ENCODE measurements at regions not wholly inside any gene's neighbourhood (a gene's known extent, or its start where the extent isn't known, plus 50 kb on each side); places are given as distances from the start of the nearest gene placed in this dataset.

- Mint-ChIP-seq H3K4me1 (no peaks in the 10 kb centered on the region), H3K27ac (no peak overlapping the region), H3K27me3 (peaks cover 5% of the 10 kb centered on the region), H3K4me3 (no peak overlapping the region), H3K9me3 (peaks cover 0 to 8% (median 0%) of the 10 kb centered on the region in 7 donors), H3K36me3 (no peaks in the 10 kb centered on the region)
- no peaks in the 10 kb centered on the region for H3K4me1 ChIP-seq (ENCODE audit: control insufficient read depth, insufficient read depth, low read length, poor library complexity, severe bottlenecking)
- H3K36me3 ChIP-seq (ENCODE audit: control insufficient read depth, insufficient read depth, low read length): no peaks in the 10 kb centered on the region
- H3K27me3 ChIP-seq (ENCODE audit: control insufficient read depth, insufficient read depth, low read length): no peaks in the 10 kb centered on the region
- no peaks in the 10 kb centered on the region for H3K9me3 ChIP-seq (ENCODE audit: control insufficient read depth in 2 of 2, low read length in 2 of 2)
- H3K4me3 ChIP-seq (ENCODE audit: low read depth, low read length): no peak overlapping the region
- DNase-seq (no peak), ATAC-seq (ENCODE audit: low read depth in 2 of 2) (no peak)
- H3K27ac ChIP-seq (ENCODE audit: insufficient read depth, low read length, poor library complexity, severe bottlenecking): no peak overlapping the region
These were observed 135.9 kb downstream of the JCAD start for GRCh38 chr10:29923416-29923965.

GRCh38 chr10:29922892-29923291 is 136.5 kb downstream of the JCAD start:
- H3K4me3 ChIP-seq (ENCODE audit: low read depth, low read length): no peak overlapping the region
- H3K9me3 Mint-ChIP-seq: peaks cover 0 to 8% (median 0%) of the 10 kb centered on the region in 7 donors
- H3K27ac Mint-ChIP-seq: no peak overlapping the region
- no peaks in the 10 kb centered on the region for H3K4me1 ChIP-seq (ENCODE audit: control insufficient read depth, insufficient read depth, low read length, poor library complexity, severe bottlenecking)
- no peaks in the 10 kb centered on the region for H3K4me1 Mint-ChIP-seq
- H3K36me3 ChIP-seq (ENCODE audit: control insufficient read depth, insufficient read depth, low read length): no peaks in the 10 kb centered on the region
- H3K4me3 Mint-ChIP-seq: no peak overlapping the region
- H3K36me3 Mint-ChIP-seq: no peaks in the 10 kb centered on the region
- DNase-seq (no peak), ATAC-seq (ENCODE audit: low read depth in 2 of 2) (no peak)
- H3K27ac ChIP-seq (ENCODE audit: insufficient read depth, low read length, poor library complexity, severe bottlenecking): no peak overlapping the region
- no peaks in the 10 kb centered on the region for H3K27me3 ChIP-seq (ENCODE audit: control insufficient read depth, insufficient read depth, low read length)
- peaks cover 5% of the 10 kb centered on the region for H3K27me3 Mint-ChIP-seq
- H3K9me3 ChIP-seq (ENCODE audit: control insufficient read depth in 2 of 2, low read length in 2 of 2): no peaks in the 10 kb centered on the region

GRCh38 chr10:29922226-29922625 is 137.2 kb downstream of the JCAD start:
- no peaks in the 10 kb centered on the region for H3K36me3 Mint-ChIP-seq
- Histone ChIP-seq H3K27me3 (ENCODE audit: control insufficient read depth, insufficient read depth, low read length) (no peaks in the 10 kb centered on the region), H3K27ac (ENCODE audit: insufficient read depth, low read length, poor library complexity, severe bottlenecking) (no peak overlapping the region), H3K36me3 (ENCODE audit: control insufficient read depth, insufficient read depth, low read length) (no peaks in the 10 kb centered on the region), H3K4me1 (ENCODE audit: control insufficient read depth, insufficient read depth, low read length, poor library complexity, severe bottlenecking) (no peaks in the 10 kb centered on the region), H3K9me3 (ENCODE audit: control insufficient read depth in 2 of 2, low read length in 2 of 2) (no peaks in the 10 kb centered on the region), H3K4me3 (ENCODE audit: low read depth, low read length) (no peak overlapping the region)
- H3K9me3 Mint-ChIP-seq: peaks cover 0 to 6% (median 0%) of the 10 kb centered on the region in 7 donors
- no peak for DNase-seq
- H3K27ac Mint-ChIP-seq: no peak overlapping the region
- peaks cover 5% of the 10 kb centered on the region for H3K27me3 Mint-ChIP-seq
- no peak for ATAC-seq (ENCODE audit: low read depth in 2 of 2)
- no peaks in the 10 kb centered on the region for H3K4me1 Mint-ChIP-seq
- H3K4me3 Mint-ChIP-seq: no peak overlapping the region

- H3K27ac ChIP-seq (ENCODE audit: insufficient read depth, low read length, poor library complexity, severe bottlenecking): no peak overlapping the region
- H3K4me3 Mint-ChIP-seq: no peak overlapping the region
- no peaks in the 10 kb centered on the region for H3K27me3 ChIP-seq (ENCODE audit: control insufficient read depth, insufficient read depth, low read length)
- H3K9me3 Mint-ChIP-seq: peaks cover 0 to 6% (median 0%) of the 10 kb centered on the region in 7 donors
- peaks cover 5% of the 10 kb centered on the region for H3K27me3 Mint-ChIP-seq
- no peaks in the 10 kb centered on the region for H3K9me3 ChIP-seq (ENCODE audit: control insufficient read depth in 2 of 2, low read length in 2 of 2)
- H3K36me3 ChIP-seq (ENCODE audit: control insufficient read depth, insufficient read depth, low read length): no peaks in the 10 kb centered on the region
- H3K4me3 ChIP-seq (ENCODE audit: low read depth, low read length): no peak overlapping the region
- DNase-seq (no peak), ATAC-seq (ENCODE audit: low read depth in 2 of 2) (no peak)
- no peaks in the 10 kb centered on the region for H3K36me3 Mint-ChIP-seq
- no peak overlapping the region for H3K27ac Mint-ChIP-seq
- H3K4me1 Mint-ChIP-seq: no peaks in the 10 kb centered on the region
- H3K4me1 ChIP-seq (ENCODE audit: control insufficient read depth, insufficient read depth, low read length, poor library complexity, severe bottlenecking): no peaks in the 10 kb centered on the region
These were observed 138.3 kb downstream of the JCAD start for GRCh38 chr10:29921071-29921446.

DNA sequence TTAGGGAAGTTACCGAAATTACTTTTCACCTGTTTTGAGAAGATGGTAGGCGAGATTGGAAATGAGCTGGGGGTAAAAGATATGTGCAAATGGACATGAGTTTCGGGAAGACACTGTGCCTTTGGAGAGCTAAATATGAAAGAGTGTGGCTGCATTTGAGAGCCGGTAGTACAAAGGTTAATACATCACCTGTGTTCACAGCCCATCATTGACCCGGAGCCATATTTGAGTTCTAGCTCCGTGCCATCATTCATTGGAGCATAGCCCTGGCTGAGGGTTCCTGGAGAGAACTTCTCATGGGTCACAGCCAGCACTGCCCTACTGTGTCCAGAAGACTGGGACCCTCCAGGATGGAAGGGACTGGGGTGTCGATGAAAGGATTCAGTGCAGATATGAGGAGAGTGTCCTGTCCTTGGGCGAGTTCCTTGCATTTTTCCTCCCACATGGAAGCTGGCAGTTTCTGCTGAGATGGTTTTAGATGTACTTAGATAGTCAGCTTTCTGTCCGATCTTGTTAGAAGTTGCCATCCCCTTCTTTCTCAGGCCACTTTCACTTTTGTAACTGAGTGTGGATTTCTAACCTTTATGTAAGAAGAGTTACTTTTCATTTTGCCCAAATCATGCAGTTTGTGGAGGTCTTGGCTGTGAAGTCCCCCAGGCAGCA is 138.8 kb downstream of the JCAD start:
- H3K4me3 ChIP-seq (ENCODE audit: low read depth, low read length): no peak overlapping the region
- no peaks in the 10 kb centered on the region for H3K9me3 ChIP-seq (ENCODE audit: control insufficient read depth in 2 of 2, low read length in 2 of 2)
- H3K4me1 ChIP-seq (ENCODE audit: control insufficient read depth, insufficient read depth, low read length, poor library complexity, severe bottlenecking): no peaks in the 10 kb centered on the region
- H3K27ac ChIP-seq (ENCODE audit: insufficient read depth, low read length, poor library complexity, severe bottlenecking): no peak overlapping the region
- no peak overlapping the region for H3K4me3 Mint-ChIP-seq
- H3K36me3 ChIP-seq (ENCODE audit: control insufficient read depth, insufficient read depth, low read length): no peaks in the 10 kb centered on the region
- no peaks in the 10 kb centered on the region for H3K27me3 ChIP-seq (ENCODE audit: control insufficient read depth, insufficient read depth, low read length)
- peaks cover under 1% of the 10 kb centered on the region for H3K27me3 Mint-ChIP-seq
- peaks cover 0 to 2% (median 0%) of the 10 kb centered on the region in 7 donors for H3K9me3 Mint-ChIP-seq
- no peak for ATAC-seq (ENCODE audit: low read depth in 2 of 2)
- no peak for DNase-seq
- H3K27ac Mint-ChIP-seq: no peak overlapping the region
- H3K4me1 Mint-ChIP-seq: no peaks in the 10 kb centered on the region
- H3K36me3 Mint-ChIP-seq: no peaks in the 10 kb centered on the region

DNA sequence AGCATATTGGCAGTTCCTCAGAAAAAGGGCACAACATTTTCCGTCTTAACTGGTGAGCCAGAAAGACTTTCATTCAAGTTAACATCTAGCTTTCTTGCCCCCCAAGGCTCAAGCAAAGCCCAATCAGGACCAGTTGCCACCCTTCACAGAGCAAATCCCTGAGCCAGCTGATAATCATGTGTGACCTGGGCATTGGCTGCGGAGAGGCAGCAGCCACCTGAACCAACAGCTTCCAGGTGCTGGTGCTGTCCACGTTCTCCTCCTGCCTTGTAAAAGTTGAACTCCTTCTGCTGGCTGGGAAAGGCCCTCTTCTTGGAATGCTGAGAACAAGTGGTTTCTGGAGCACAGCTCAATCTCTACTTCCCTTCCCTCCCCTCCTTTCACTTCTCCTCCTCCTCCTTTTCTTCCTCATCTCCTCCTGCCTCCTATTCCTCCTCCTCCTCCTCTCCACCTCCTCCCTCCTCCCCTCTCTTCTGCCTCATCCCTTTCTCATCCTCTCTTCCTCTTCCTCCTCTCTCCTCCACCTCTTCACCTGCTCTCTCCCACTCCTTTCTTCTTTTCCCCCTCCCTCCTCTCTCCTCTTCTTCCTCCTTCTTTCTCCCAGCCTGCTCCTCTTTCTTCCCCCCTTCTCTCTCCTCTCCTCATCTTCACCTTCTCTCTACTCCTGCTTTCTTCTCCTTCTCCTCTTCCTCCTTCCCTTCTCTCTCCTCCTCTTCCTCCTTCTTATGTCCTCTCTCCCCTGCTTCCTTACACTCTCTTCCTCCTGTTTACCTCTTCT is 140.6 kb downstream of the JCAD start:
- H3K4me3 Mint-ChIP-seq: no peak overlapping the region
- ATAC-seq (ENCODE audit: low read depth in 2 of 2) (no peak), DNase-seq (no peak)
- H3K27me3 Mint-ChIP-seq: no peaks in the 10 kb centered on the region
- H3K4me1 ChIP-seq (ENCODE audit: control insufficient read depth, insufficient read depth, low read length, poor library complexity, severe bottlenecking): no peaks in the 10 kb centered on the region
- no peak overlapping the region for H3K27ac ChIP-seq (ENCODE audit: insufficient read depth, low read length, poor library complexity, severe bottlenecking)
- H3K4me1 Mint-ChIP-seq: no peaks in the 10 kb centered on the region
- H3K27ac Mint-ChIP-seq: no peak overlapping the region
- H3K9me3 Mint-ChIP-seq: peaks cover 0 to 2% (median 0%) of the 10 kb centered on the region in 7 donors
- H3K36me3 Mint-ChIP-seq: no peaks in the 10 kb centered on the region
- H3K9me3 ChIP-seq (ENCODE audit: control insufficient read depth in 2 of 2, low read length in 2 of 2): no peaks in the 10 kb centered on the region
- no peaks in the 10 kb centered on the region for H3K36me3 ChIP-seq (ENCODE audit: control insufficient read depth, insufficient read depth, low read length)
- no peak overlapping the region for H3K4me3 ChIP-seq (ENCODE audit: low read depth, low read length)
- no peaks in the 10 kb centered on the region for H3K27me3 ChIP-seq (ENCODE audit: control insufficient read depth, insufficient read depth, low read length)

DNA sequence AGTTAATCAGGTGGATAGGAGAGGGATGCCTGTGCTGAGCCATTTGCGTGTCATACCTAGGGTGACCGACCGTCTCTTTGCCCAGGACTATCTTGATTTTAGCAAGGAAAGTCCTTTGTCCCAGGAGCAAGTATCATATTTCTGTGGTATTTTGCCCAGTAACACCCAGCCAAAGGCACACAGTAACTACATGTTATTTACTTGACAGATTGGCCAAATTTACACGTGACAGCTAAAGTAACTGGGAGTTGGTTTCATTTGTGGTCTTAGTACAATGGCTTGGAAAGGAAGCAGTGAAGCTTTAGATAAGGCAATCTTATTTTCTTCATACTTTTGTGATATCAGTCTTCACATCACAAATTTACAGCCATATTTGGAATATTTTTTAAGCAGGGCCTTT is 142.1 kb downstream of the JCAD start:
- Histone ChIP-seq H3K4me1 (ENCODE audit: control insufficient read depth, insufficient read depth, low read length, poor library complexity, severe bottlenecking) (no peaks in the 10 kb centered on the region), H3K9me3 (ENCODE audit: control insufficient read depth in 2 of 2, low read length in 2 of 2) (no peaks in the 10 kb centered on the region), H3K27me3 (ENCODE audit: control insufficient read depth, insufficient read depth, low read length) (no peaks in the 10 kb centered on the region), H3K4me3 (ENCODE audit: low read depth, low read length) (no peak overlapping the region), H3K36me3 (ENCODE audit: control insufficient read depth, insufficient read depth, low read length) (no peaks in the 10 kb centered on the region), H3K27ac (ENCODE audit: insufficient read depth, low read length, poor library complexity, severe bottlenecking) (no peak overlapping the region)
- no peak for ATAC-seq (ENCODE audit: low read depth in 2 of 2)
- Mint-ChIP-seq H3K27me3 (no peaks in the 10 kb centered on the region), H3K4me3 (no peak overlapping the region), H3K36me3 (no peaks in the 10 kb centered on the region), H3K4me1 (no peaks in the 10 kb centered on the region), H3K27ac (no peak overlapping the region), H3K9me3 (peaks cover 0 to 2% (median 0%) of the 10 kb centered on the region in 7 donors)
- no peak for DNase-seq
